PFSK-1 (cell line): ENCODE measurements at regions not wholly inside any gene's neighbourhood (a gene's known extent, or its start where the extent isn't known, plus 50 kb on each side); places are given as distances from the start of the nearest gene placed in this dataset.

Experiments
- POLR2AphosphoS5 ChIP-seq: IDR thresholded peaks from 2 replicates; pipeline ENCODE4 v1.6.1; 2012; ENCODE audit warnings: low read depth, mild to moderate bottlenecking, control low read depth, low read length, moderate library complexity
- REST ChIP-seq, 2 experiments: IDR thresholded peaks; 2 replicates each; pipeline versions ENCODE4 v1.6.1 to v1.8.0; 2011 to 2012; ENCODE audit warnings: low read depth in 2 of 2, low read length in 2 of 2, control low read depth in 1 of 2, inconsistent platforms in 1 of 2, mild to moderate bottlenecking in 1 of 2, moderate library complexity in 1 of 2; ENCODE audit not compliant: insufficient read depth in 1 of 2

GRCh38 chr1:229089586-229090208, 181.2 kb upstream of the RAB4A start:
- TF ChIP-seq POLR2AphosphoS5 (no peak), REST (IDR thresholded peaks at IDR 0.05; ENCODE audit: insufficient read depth in 1 of 2, low read depth in 2 of 2, low read length in 2 of 2) (no peak)
